ENCODE measurements at regions not wholly inside any gene's neighbourhood (a gene's known extent, or its start where the extent isn't known, plus 50 kb on each side); places are given as distances from the start of the nearest gene placed in this dataset.
"Not testable (repeated sequence)": the region's sequence is repeated elsewhere in the genome, so short reads cannot be mapped to it uniquely, and the experiment has no call there.

- DNase-seq = no peak
Measured at GRCh38 chr10:33034931-33035330, 76.9 kb upstream of the ITGB1 start.

DNA sequence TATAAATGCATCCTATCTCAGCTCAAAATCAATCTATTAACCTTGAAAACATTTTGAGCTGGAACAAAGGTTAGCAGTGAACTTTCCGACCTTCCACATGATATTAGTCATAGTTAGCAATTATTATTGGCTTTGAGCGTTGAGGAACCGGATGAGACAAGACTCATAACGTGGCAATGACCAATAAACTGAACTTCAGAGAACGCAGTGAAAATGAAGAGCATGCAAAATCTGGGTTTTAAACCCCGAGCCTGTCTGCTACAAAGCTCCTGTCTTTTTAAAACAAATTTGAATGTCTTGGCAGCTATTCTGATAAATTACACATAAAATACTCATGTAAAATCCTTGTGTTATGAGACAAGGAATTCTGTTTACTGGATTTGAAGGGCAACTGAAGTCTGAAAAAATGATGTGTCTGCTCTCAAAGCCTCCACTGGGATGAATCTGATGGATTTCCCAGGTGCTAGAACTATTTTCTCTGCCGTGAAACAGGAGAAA lies 74.7 kb upstream of the ITGB1 start:
- no peak for DNase-seq

DNA sequence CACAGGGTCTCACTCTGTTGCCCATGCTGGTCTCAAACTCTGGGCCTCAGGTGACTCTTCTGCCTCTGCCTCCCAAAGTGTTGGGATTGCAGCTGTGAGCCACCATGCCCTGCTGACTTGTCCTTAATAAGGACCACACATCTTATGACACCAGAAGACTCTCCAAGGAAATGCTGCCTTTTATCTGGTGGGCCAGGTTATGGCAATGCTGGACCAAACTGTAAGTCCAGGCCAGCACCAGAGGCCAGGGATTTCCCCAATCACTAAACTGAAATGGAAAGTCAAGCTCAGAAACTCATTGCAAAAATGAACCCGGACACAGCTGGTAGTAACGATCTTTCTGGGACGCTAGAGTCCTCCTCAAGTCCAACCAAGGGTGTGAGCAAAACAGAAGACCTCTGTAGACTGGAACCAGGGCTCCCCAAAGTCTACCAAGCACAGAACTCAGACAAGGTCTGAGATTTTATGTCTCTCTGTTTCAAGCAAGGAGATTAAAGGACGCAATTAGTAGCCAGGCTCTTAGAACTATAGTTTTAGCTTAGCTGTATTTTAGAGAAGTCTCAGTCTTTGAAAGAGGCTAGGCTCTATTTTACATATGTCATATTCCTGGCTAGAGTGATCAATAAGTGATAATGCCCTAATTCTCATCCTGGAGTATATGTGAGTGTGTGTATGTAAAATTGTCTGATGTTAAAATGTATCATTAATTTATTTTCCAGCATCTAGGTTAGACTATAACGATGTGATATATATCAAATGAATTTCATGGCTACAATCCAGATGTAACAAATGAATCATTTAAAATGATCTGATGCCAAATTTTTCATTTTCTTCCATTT lies 74.0 kb upstream of the ITGB1 start:
- DNase-seq = no peak

- no peak for DNase-seq
Measured at GRCh38 chr10:33031171-33031570, 73.1 kb upstream of the ITGB1 start.

- DNase-seq = not testable (repeated sequence)
Measured at GRCh38 chr10:33028515-33028914, 70.5 kb upstream of the ITGB1 start.

- no peak for DNase-seq
Measured at GRCh38 chr10:33027088-33027487, 69.1 kb upstream of the ITGB1 start.

DNA sequence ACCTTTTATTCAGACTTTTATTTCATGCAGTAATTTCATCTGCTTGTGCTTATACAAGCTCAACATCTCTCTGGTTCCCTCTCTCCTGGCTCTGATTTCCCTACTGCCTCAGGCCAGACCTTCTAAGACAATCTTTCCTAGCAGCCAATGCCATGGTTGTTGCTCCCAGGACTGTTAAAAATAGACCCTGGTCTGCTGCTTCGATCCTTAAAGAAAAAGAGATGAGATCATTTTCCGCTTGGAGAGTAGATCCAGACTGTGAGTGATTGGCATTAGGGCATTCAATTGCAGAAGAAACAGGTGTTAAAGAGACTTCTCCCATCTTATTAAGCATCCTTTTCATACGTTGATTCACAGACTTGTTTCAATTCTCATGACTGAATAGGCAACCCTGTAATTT lies 68.4 kb upstream of the ITGB1 start:
- no peak for DNase-seq

DNA sequence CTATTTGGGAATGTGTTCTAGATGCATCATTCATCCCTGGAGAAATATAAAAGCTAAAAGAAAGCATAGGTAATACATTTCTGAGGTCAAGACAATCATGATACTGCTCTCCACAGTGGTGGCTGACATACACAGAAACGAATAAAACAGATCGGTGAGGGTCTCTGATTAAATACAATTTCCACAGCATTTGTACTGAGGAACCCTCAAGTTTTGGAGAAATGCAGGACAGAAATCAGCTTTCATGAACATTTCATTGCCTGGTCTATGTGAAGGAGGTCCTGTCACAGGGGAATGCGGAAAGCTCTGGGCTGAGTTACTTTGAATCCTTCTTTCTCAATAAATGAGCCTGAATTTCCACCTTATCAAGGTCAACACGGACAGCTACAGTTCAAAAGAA lies 67.9 kb upstream of the ITGB1 start:
- DNase-seq = no peak

- no peak for DNase-seq
Measured at GRCh38 chr10:33025039-33025438, 67.0 kb upstream of the ITGB1 start.

DNA sequence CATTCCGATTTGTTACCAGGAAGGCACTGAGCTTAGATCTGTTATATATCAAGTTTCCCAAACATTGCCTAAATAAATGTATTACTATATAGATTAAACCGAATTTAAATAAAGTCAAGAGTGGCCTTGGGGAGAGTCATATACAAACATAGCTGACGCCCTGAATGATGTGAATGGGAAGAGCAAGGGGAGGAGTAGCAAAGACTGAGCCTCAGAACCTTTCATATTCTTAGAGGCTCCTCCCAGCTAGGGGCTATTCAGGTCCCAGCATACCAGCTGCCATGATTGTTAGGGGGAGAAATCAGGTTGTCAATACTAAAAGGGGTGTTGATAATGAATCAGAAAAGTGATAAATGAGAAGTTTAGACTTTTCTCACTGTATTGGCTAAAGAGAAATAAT lies 64.7 kb upstream of the ITGB1 start:
- DNase-seq = no peak

- DNase-seq = no peak
Measured at GRCh38 chr10:33022090-33022489, 64.1 kb upstream of the ITGB1 start.

DNA sequence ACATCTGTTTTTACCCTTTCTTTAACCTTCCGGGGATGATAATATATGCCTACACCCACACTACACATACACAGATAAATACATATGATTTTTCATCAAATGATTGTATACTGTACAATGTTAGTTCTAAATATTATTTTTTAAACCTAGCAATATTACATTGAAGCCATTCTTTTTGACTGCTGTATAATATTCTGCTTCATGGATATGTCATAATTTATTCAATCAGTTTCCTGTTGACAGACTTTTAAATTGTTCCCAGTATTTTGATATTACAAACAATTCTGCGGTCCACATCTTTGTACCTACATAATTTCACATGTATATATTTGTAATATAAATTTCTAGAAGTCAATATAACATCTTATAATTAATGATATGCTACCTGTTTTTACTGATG lies 59.0 kb upstream of the ITGB1 start:
- no peak for DNase-seq

DNA sequence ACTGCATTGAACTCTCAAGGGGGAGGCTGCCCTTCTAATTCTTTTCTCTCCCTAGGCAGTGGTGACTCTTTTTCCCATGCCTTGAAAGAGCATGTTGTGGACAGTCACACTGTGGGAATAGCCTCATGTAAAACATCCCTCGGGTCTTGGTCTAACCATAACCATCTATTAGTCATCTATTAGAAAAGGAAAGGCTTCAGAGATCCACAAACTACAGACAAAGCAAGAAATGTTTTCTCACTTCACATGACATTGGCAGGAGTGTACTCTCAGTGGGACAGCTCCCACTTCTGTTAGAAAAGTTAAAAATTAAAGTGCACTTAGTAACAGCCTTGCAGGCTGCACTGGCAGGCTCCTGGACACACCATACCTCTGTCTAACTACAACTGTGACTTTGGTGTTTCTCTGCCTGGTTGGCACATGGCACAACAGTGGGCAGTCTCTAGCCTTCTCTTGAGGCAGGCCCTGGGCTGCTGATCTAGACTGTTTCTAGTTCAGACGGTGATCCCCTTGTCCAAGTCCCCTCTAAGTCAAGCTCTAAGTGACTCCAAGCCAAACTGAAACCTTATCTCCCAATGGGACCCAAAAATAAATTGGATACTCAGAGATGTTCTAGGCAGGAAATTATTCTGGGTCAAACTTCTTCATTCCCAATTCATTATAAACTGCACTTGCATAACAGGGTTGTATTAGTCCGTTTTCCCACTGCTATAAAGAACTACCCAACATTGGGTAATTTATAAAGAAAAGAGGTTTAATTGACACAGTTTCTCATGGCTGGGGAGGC lies 57.9 kb upstream of the ITGB1 start:
- DNase-seq = no peak

GRCh38 chr10:33013331-33013730 lies 55.3 kb upstream of the ITGB1 start:
- not testable (repeated sequence) for DNase-seq

- DNase-seq = no peak
Measured at GRCh38 chr10:33012306-33012705, 54.3 kb upstream of the ITGB1 start.

DNA sequence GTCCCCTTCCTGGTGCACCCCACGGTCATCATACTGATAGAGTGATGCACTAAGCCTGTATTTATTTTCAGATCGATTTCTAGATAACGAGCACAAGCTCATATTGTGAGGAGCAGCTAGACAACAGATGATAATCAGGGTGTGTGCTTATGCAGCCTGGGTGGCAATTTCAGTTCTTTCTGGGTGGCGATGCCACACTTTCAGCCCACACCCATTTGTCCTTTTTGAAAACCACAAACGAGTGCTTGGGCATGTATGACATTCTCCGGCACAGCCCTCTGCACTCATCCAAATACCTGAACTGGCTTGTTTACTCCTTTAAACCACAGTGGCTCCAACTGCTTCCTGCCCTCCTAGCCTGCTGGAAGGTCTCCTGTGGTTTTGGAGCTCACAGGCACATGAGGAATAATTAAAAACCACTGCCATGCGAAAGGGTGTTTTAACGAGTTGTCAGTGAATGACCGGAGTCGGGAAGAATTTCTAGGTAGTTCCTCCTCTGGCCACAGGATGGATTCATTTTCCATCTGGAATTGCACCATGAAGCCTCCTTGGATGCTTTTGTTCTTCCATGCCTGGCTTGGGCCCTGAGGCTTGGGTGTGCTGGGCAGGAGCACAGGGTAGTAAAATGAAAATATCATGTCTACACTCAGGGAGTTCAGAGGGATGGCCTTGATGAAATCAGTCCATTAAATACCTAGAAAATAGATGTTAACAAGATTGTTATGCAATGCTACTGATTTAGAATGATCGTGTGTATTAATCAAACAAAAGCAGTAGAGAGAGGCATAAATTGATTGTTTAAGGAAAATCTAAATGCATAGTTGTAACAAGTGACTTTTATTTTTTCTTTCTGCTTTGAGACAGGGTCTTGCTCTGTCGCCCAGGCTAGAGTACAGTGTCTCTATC lies 52.4 kb upstream of the ITGB1 start:
- DNase-seq = no peak

DNA sequence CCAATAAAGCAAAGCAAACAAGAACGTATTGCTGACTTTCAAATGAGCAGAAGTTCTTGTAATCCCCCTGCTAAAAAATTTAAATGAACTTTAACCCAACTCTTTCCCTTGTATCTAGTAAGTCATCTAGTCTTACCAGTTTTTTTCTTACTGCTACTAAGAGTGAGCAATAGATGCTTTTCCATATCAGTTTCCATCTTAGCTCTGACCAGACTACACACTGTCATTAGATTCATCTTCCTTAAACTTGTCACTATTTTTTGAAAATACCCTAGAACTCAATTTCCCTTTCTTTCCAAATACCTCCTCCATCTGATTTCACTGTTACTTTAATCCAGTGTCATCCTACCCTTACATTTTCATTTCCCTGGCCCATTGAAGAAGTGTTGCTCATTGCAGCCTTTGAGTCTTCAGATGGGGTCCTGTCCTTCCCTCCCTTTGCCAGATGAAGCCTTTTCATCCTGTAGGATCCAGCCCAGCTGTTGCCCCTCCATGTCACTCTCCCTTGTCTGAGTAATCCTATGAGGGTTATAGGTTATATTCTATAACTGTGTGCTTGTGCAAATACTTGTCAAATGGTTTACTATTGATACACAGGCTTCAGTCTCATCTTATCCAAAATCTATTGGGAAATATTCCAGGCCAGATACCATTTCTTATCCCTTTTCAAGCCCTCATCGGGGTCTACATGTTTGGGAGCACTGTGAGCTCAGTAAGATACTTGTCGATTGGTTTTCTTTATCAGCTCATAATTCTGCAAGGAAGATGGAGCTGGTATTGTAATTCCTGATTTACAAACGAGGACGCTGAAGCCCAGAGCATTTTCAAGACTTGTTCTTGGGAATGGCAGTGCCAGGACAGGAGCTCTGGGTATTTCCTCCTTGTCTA lies 51.5 kb upstream of the ITGB1 start:
- DNase-seq = no peak

GRCh38 chr10:33008499-33009243 lies 50.6 kb upstream of the ITGB1 start:
- peak; percentile 43 for DNase-seq

DNA sequence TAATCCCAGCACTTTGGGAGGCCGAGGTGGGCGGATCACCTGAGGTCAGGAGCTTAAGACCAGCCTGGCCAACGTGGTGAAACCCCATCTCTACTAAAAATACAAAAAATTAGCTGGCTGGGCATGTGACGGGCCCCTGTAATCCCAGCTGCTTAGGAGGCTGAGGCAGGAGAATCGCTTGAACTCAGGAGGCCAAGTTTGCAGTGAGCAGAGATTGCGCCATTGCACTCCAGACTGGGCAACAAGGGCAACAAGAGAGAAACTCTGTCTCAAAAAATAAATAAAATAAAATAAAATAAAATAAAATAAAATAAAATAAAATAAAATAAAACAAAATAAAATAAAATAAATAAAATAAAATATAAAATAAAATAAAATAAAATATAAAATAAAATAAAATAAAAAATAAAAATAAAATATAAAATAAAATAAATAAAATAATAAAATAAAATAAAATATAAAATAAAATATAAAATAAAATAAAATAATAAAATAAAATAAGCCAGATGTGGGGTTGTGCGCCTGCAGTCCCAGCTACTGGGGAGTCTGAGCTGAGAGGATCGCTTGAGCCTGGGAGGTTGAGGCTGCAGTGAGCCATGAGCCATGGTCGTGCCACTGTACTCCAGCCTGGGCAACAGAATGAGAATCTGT lies 49.8 kb upstream of the ITGB1 start:
- not testable (repeated sequence) for DNase-seq

Measured in DMS153 (cell line).